HEK293 (cell line): ENCODE measurements at regions not wholly inside any gene's neighbourhood (a gene's known extent, or its start where the extent isn't known, plus 50 kb on each side); places are given as distances from the start of the nearest gene placed in this dataset.

Experiments
- CTCF ChIA-PET: fragments of 350-600 bp; formaldehyde crosslinking; extraction: SDS; loops from one replicate; lab custom pipeline; 2021; ENCODE audit warnings: antibody characterized with exemption; lab: Yijun Ruan, JAX
- POLR2A ChIA-PET: fragments of 300-600 bp; formaldehyde crosslinking; extraction: SDS; loops from one replicate; lab custom pipeline; 2020; ENCODE audit warnings: antibody characterized with exemption, inconsistent platforms; lab: Yijun Ruan, JAX
- H3K27ac ChIP-seq: fragments of 200-500 bp; sonication (Bioruptor generic); 2 replicates; pipeline ENCODE4 v1.5.1; 2014; ENCODE audit warnings: low read depth, low read length, control low read depth, inconsistent platforms; ENCODE audit errors: extremely low read depth
- H3K36me3 ChIP-seq, 2 experiments: fragments of 200-500 bp in 1 of 2; sonication (Bioruptor generic) in 1 of 2; 1 replicate in 1 of 2; 2 replicates in 1 of 2; pipeline ENCODE4 v1.5.1; 2014 to 2017; ENCODE audit warnings: inconsistent platforms in 2 of 2, low read length in 2 of 2; ENCODE audit not compliant: control insufficient read depth in 2 of 2, insufficient read depth in 1 of 2
- H3K4me1 ChIP-seq: fragments of 200-500 bp; sonication (Bioruptor generic); 2 replicates; pipeline ENCODE4 v1.5.1; 2014; ENCODE audit warnings: mild to moderate bottlenecking, low read length, inconsistent platforms; ENCODE audit not compliant: control insufficient read depth, insufficient read depth
- H3K4me3 ChIP-seq: 2 replicates; pipeline ENCODE4 v1.5.1; 2011; ENCODE audit warnings: low read depth, mild to moderate bottlenecking, control low read depth, low read length, moderate library complexity
- H3K9me3 ChIP-seq: fragments of 200-500 bp; sonication (Bioruptor generic); 2 replicates; pipeline ENCODE4 v1.5.1; 2014; ENCODE audit warnings: low read depth, low read length, inconsistent platforms; ENCODE audit not compliant: control insufficient read depth, insufficient read depth
- AEBP2 ChIP-seq: fragments of 450-650 bp; formaldehyde crosslinking; IDR thresholded peaks from 2 replicates; pipeline ENCODE4 v1.5.1; 2016; ENCODE audit warnings: missing biosample characterization, missing genetic modification characterization, borderline replicate concordance
- HOXA7 ChIP-seq: sonication (generic); formaldehyde crosslinking; IDR thresholded peaks from 2 replicates; pipeline ENCODE4 v1.8.1; 2022; ENCODE audit warnings: missing genetic modification reagents, borderline replicate concordance
- KLF17 ChIP-seq: fragments of 450-650 bp; formaldehyde crosslinking; IDR thresholded peaks from 2 replicates; pipeline ENCODE4 v1.5.1; 2016; ENCODE audit warnings: missing biosample characterization, missing genetic modification characterization
- KLF9 ChIP-seq: fragments of 450-650 bp; formaldehyde crosslinking; IDR thresholded peaks from 2 replicates; pipeline ENCODE4 v1.5.1; 2016; ENCODE audit warnings: missing biosample characterization, missing genetic modification characterization, low read depth
- PBX3 ChIP-seq: sonication (generic); formaldehyde crosslinking; IDR thresholded peaks from 2 replicates; pipeline ENCODE4 v1.8.1; 2022; ENCODE audit warnings: mild to moderate bottlenecking, moderate library complexity, missing genetic modification reagents
- PRDM1 ChIP-seq: fragments of 450-650 bp; formaldehyde crosslinking; IDR thresholded peaks from 2 replicates; pipeline ENCODE4; 2016; ENCODE audit warnings: missing biosample characterization, missing genetic modification characterization
- SETDB1 ChIP-seq: IDR thresholded peaks from one replicate; pipeline ENCODE4 v1.6.1; 2017; ENCODE audit warnings: mild to moderate bottlenecking, low read length, moderate library complexity, mixed read lengths; ENCODE audit not compliant: insufficient read length
- TSHZ1 ChIP-seq: fragments of 450-650 bp; formaldehyde crosslinking; IDR thresholded peaks from 2 replicates; pipeline ENCODE4 v1.5.1; 2016; ENCODE audit warnings: missing biosample characterization, missing genetic modification characterization, borderline replicate concordance
- ZBTB1 ChIP-seq: fragments of 450-650 bp; formaldehyde crosslinking; IDR thresholded peaks from 2 replicates; pipeline ENCODE4 v1.5.1; 2016; ENCODE audit warnings: missing biosample characterization, missing genetic modification characterization
- ZBTB44 ChIP-seq: fragments of 450-650 bp; IDR thresholded peaks from 2 replicates; pipeline ENCODE4 v1.5.1; 2018; ENCODE audit warnings: missing biosample characterization, mild to moderate bottlenecking, missing genetic modification characterization
- ZNF146 ChIP-seq: fragments of 450-650 bp; formaldehyde crosslinking; IDR thresholded peaks from 2 replicates; pipeline ENCODE4 v1.5.1; 2016; ENCODE audit warnings: missing biosample characterization, missing genetic modification characterization
- ZNF155 ChIP-seq: fragments of 450-650 bp; formaldehyde crosslinking; IDR thresholded peaks from 2 replicates; pipeline ENCODE4 v1.5.1; 2016; ENCODE audit warnings: missing biosample characterization, missing genetic modification characterization
- ZNF174 ChIP-seq: fragments of 450-650 bp; formaldehyde crosslinking; IDR thresholded peaks from 2 replicates; pipeline ENCODE4 v1.5.0; 2017; ENCODE audit warnings: missing biosample characterization, mild to moderate bottlenecking, missing genetic modification characterization
- ZNF391 ChIP-seq: fragments of 450-650 bp; formaldehyde crosslinking; IDR thresholded peaks from 2 replicates; pipeline ENCODE4 v1.5.1; 2016; ENCODE audit warnings: low read depth, missing biosample characterization, missing genetic modification characterization, borderline replicate concordance
- ZNF404 ChIP-seq: fragments of 450-650 bp; formaldehyde crosslinking; IDR thresholded peaks from 2 replicates; pipeline ENCODE4 v1.5.1; 2017; ENCODE audit warnings: missing biosample characterization, missing genetic modification characterization
- ZNF530 ChIP-seq: fragments of 450-650 bp; formaldehyde crosslinking; IDR thresholded peaks from 2 replicates; pipeline ENCODE4 v1.5.1; 2016; ENCODE audit warnings: low read depth, missing biosample characterization, missing genetic modification characterization
- ZNF558 ChIP-seq: fragments of 450-650 bp; formaldehyde crosslinking; IDR thresholded peaks from 2 replicates; pipeline ENCODE4 v1.5.1; 2016; ENCODE audit warnings: missing biosample characterization, missing genetic modification characterization
- ZNF629 ChIP-seq: fragments of 450-650 bp; formaldehyde crosslinking; IDR thresholded peaks from 2 replicates; pipeline ENCODE4 v1.5.1; 2017; ENCODE audit warnings: missing biosample characterization, missing genetic modification characterization
- ZNF670 ChIP-seq: fragments of 450-650 bp; formaldehyde crosslinking; IDR thresholded peaks from 2 replicates; pipeline ENCODE4 v1.5.1; 2016; ENCODE audit warnings: missing biosample characterization, missing genetic modification characterization, low read depth
- ZNF701 ChIP-seq: fragments of 450-650 bp; formaldehyde crosslinking; IDR thresholded peaks from 2 replicates; pipeline ENCODE4 v1.5.1; 2016; ENCODE audit warnings: missing biosample characterization, missing genetic modification characterization
- ZNF707 ChIP-seq: fragments of 450-650 bp; formaldehyde crosslinking; IDR thresholded peaks from 2 replicates; pipeline ENCODE4 v1.5.1; 2016; ENCODE audit warnings: missing biosample characterization, missing genetic modification characterization
- ZNF747 ChIP-seq: fragments of 450-650 bp; formaldehyde crosslinking; IDR thresholded peaks from 2 replicates; pipeline ENCODE4 v1.5.1; 2016; ENCODE audit warnings: missing biosample characterization, missing genetic modification characterization
- ZXDB ChIP-seq: fragments of 450-650 bp; formaldehyde crosslinking; IDR thresholded peaks from 2 replicates; pipeline ENCODE4 v1.5.1; 2016; ENCODE audit warnings: missing biosample characterization, missing genetic modification characterization

- Histone ChIP-seq H3K9me3 (no peaks in the 10 kb centered on the region), H3K4me3 (no peak overlapping the region), H3K4me1 (no peaks in the 10 kb centered on the region), H3K36me3 (no peaks in the 10 kb centered on the region), H3K27ac (no peak overlapping the region)
- ChIA-PET POLR2A (no interaction called here), CTCF (interaction anchor here (0.6 to 1.0 kb wide), 4 partner anchors 11 to 262 kb away, joined by 3 to 4 read pairs (median 3); no protein-coding TSS in a partner anchor)
- TF ChIP-seq ZBTB1 (tag by site-specific recombination) (no peak), ZNF530 (tag by site-specific recombination) (no peak), ZNF707 (tag by site-specific recombination) (no peak), HOXA7 (CRISPR knock-in tag) (no peak), ZNF747 (tag by site-specific recombination) (no peak), ZNF146 (no peak), ZBTB44 (no peak), AEBP2 (no peak), ZXDB (tag by site-specific recombination) (no peak)
Observed at GRCh38 chr1:88579598-88579997, 104.5 kb upstream of the PKN2 start.

GRCh38 chr1:88581703-88582102 lies 102.4 kb upstream of the PKN2 start:
- ChIA-PET POLR2A (no interaction called here), CTCF (no interaction called here)
- no peaks in the 10 kb centered on the region for H3K9me3 ChIP-seq
- H3K4me3 ChIP-seq: no peak overlapping the region
- TF ChIP-seq ZNF558 (tag by site-specific recombination): no peak
- no peak for TF ChIP-seq SETDB1
- no peak for TF ChIP-seq KLF9 (tag by site-specific recombination)
- TF ChIP-seq TSHZ1 (tag by site-specific recombination): no peak
- TF ChIP-seq ZNF391 (tag by site-specific recombination): no peak
- no peak for TF ChIP-seq ZNF174 (tag by site-specific recombination)
- no peak for TF ChIP-seq ZNF629 (tag by site-specific recombination)
- no peak for TF ChIP-seq KLF17 (tag by site-specific recombination)
- TF ChIP-seq ZNF670 (tag by site-specific recombination): no peak
- TF ChIP-seq PRDM1 (tag by site-specific recombination): no peak
- TF ChIP-seq ZNF404 (tag by site-specific recombination): no peak
- no peak for TF ChIP-seq ZNF155
- no peak for TF ChIP-seq ZNF701
- TF ChIP-seq PBX3: no peak
- H3K36me3 ChIP-seq: no peaks in the 10 kb centered on the region
- H3K27ac ChIP-seq: no peak overlapping the region
- no peaks in the 10 kb centered on the region for H3K4me1 ChIP-seq
